B cell (primary cell): ENCODE measurements at regions not wholly inside any gene's neighbourhood (a gene's known extent, or its start where the extent isn't known, plus 50 kb on each side); places are given as distances from the start of the nearest gene placed in this dataset.
"Not testable (repeated sequence)": the region's sequence is repeated elsewhere in the genome, so short reads cannot be mapped to it uniquely, and the experiment has no call there.

Experiments
- EZH2 ChIP-seq: IDR thresholded peaks from 2 replicates; pipeline ENCODE4 v1.6.1; 2012; ENCODE audit warnings: borderline replicate concordance, low read depth, mild to moderate bottlenecking, moderate library complexity, low read length; ENCODE audit not compliant: insufficient read depth, poor library complexity, severe bottlenecking
- TF ChIP-seq, protein P1 (sequence below): fragments of 200-600 bp; IDR thresholded peaks from one replicate; pipeline ENCODE4 v1.8.0; 2022; ENCODE audit warnings: antibody characterized with exemption, mild to moderate bottlenecking

DNA sequence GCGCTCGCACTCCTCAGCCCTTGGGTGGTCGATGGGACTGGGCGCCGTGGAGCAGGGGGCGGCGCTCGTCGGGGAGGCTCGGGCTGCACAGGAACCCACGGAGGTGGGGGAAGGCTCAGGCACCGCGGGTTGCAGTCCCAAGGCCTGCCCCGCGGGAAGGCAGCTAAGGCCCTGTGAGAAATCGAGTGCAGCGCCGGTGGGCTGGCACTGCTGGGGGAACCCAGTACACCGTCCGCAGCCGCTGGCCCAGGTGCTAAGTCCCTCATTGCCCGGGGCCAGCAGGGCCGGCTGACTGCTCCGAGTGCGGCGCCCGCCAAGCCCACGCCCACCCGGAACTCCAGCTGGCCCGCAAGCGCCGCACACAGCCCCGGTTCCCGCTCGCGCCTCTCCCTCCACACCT lies 244.2 kb upstream of the PLXNA2 start:
- TF ChIP-seq, protein P1, sequence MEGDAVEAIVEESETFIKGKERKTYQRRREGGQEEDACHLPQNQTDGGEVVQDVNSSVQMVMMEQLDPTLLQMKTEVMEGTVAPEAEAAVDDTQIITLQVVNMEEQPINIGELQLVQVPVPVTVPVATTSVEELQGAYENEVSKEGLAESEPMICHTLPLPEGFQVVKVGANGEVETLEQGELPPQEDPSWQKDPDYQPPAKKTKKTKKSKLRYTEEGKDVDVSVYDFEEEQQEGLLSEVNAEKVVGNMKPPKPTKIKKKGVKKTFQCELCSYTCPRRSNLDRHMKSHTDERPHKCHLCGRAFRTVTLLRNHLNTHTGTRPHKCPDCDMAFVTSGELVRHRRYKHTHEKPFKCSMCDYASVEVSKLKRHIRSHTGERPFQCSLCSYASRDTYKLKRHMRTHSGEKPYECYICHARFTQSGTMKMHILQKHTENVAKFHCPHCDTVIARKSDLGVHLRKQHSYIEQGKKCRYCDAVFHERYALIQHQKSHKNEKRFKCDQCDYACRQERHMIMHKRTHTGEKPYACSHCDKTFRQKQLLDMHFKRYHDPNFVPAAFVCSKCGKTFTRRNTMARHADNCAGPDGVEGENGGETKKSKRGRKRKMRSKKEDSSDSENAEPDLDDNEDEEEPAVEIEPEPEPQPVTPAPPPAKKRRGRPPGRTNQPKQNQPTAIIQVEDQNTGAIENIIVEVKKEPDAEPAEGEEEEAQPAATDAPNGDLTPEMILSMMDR = not testable (repeated sequence)
- not testable (repeated sequence) for TF ChIP-seq EZH2
